Mesothelial cell of epicardium (in vitro differentiated cells): ENCODE measurements at regions not wholly inside any gene's neighbourhood (a gene's known extent, or its start where the extent isn't known, plus 50 kb on each side); places are given as distances from the start of the nearest gene placed in this dataset.

Experiments
- DNase-seq, 2 experiments: peaks; one replicate each; pipeline ENCODE4 v3.0.0; 2021; ENCODE audit warnings: low spot score in 2 of 2; ENCODE audit not compliant: unreplicated experiment in 2 of 2
- H3K27ac Mint-ChIP-seq: 2 replicates; pipeline ENCODE4 v1.8.0; 2021; ENCODE audit warnings: mixed read lengths
- H3K27me3 Mint-ChIP-seq: 2 replicates; pipeline ENCODE4 v1.8.0; 2021; ENCODE audit warnings: low read depth, mixed read lengths
- H3K36me3 Mint-ChIP-seq: 2 replicates; pipeline ENCODE4 v1.8.0; 2021; ENCODE audit warnings: mixed read lengths
- H3K4me1 Mint-ChIP-seq: 2 replicates; pipeline ENCODE4 v1.8.0; 2021; ENCODE audit warnings: mixed read lengths
- H3K4me3 Mint-ChIP-seq: 2 replicates; pipeline ENCODE4 v1.8.0; 2021; ENCODE audit warnings: mild to moderate bottlenecking, moderate library complexity, mixed read lengths
- H3K9me3 Mint-ChIP-seq: 2 replicates; pipeline ENCODE4 v1.8.0; 2021; ENCODE audit warnings: mixed read lengths
- CTCF ChIP-seq: fragments of 200-600 bp; sonication (generic); IDR thresholded peaks from one replicate; pipeline ENCODE4 v1.5.0; 2021; ENCODE audit warnings: antibody characterized with exemption; ENCODE audit not compliant: unreplicated experiment

GRCh38 chr4:125062115-125063050, 252.4 kb upstream of the FAT4 start:
- no peak for DNase-seq
- Mint-ChIP-seq H3K4me3 (no peak overlapping the region), H3K9me3 (peaks cover 4% of the 10 kb centered on the region), H3K4me1 (peaks cover 18% of the 10 kb centered on the region), H3K27ac (peak overlapping the region; percentile 72), H3K27me3 (no peaks in the 10 kb centered on the region), H3K36me3 (no peaks in the 10 kb centered on the region)
- TF ChIP-seq CTCF, result no peak

GRCh38 chr4:125060376-125060775, 254.4 kb upstream of the FAT4 start:
- H3K27me3 Mint-ChIP-seq, result no peaks in the 10 kb centered on the region
- DNase-seq, result no peak
- no peaks in the 10 kb centered on the region for H3K9me3 Mint-ChIP-seq
- H3K4me3 Mint-ChIP-seq, result no peak overlapping the region
- H3K36me3 Mint-ChIP-seq, result no peaks in the 10 kb centered on the region
- no peak for TF ChIP-seq CTCF
- no peak overlapping the region for H3K27ac Mint-ChIP-seq
- peaks cover 19% of the 10 kb centered on the region for H3K4me1 Mint-ChIP-seq

DNA sequence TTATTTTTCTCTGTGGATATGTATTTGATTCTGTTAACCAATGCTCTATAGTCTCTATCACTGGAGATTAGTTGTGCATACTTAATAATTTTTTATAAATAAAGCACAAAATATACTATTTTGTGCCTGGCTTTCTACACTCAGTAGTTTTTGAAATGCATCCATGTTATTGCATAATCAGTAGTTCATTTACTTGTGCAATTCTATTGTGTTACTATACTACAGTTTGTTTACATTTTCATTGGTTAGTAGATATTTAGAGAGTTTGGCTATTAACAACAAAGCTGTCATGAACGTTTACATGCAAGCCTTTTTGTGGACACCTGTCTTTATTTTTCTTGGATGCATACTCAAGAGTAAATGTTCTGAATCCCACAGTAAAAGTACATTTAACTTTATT, 265.0 kb upstream of the FAT4 start:
- peaks cover 22% of the 10 kb centered on the region for H3K4me1 Mint-ChIP-seq
- H3K27me3 Mint-ChIP-seq, result no peaks in the 10 kb centered on the region
- H3K9me3 Mint-ChIP-seq, result peaks cover 26% of the 10 kb centered on the region
- no peak for DNase-seq
- TF ChIP-seq CTCF, result no peak
- H3K36me3 Mint-ChIP-seq, result peaks cover 21% of the 10 kb centered on the region
- H3K27ac Mint-ChIP-seq, result no peak overlapping the region
- no peak overlapping the region for H3K4me3 Mint-ChIP-seq

DNA sequence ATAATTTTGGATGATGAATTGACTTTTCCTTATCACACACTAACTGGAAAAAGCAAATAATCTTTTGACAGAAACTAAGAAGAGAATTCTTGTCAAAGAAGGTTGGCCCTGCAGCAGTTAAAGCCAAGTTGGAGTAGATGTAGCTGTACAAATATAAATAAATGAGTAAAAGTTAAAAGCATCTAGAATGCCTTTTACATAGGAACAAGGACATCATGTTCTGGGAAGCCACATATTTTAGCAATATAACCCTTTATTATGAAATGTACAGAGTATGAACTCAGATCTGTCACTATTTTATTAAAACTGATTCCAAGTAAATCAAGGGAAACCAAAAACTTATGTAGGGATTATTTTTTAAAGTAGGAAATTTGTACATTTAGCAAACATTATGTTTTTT, 269.4 kb upstream of the FAT4 start:
- no peaks in the 10 kb centered on the region for H3K27me3 Mint-ChIP-seq
- DNase-seq, result no peak
- TF ChIP-seq CTCF, result no peak
- peaks cover 34% of the 10 kb centered on the region for H3K9me3 Mint-ChIP-seq
- H3K27ac Mint-ChIP-seq, result peak overlapping the region; percentile 89
- H3K4me3 Mint-ChIP-seq, result no peak overlapping the region
- peaks cover 23% of the 10 kb centered on the region for H3K36me3 Mint-ChIP-seq
- H3K4me1 Mint-ChIP-seq, result peaks cover 29% of the 10 kb centered on the region

GRCh38 chr4:125044886-125045285, 269.9 kb upstream of the FAT4 start:
- TF ChIP-seq CTCF, result no peak
- H3K9me3 Mint-ChIP-seq, result peaks cover 34% of the 10 kb centered on the region
- peaks cover 23% of the 10 kb centered on the region for H3K36me3 Mint-ChIP-seq
- no peak for DNase-seq
- H3K27me3 Mint-ChIP-seq, result no peaks in the 10 kb centered on the region
- no peak overlapping the region for H3K4me3 Mint-ChIP-seq
- peaks cover 30% of the 10 kb centered on the region for H3K4me1 Mint-ChIP-seq
- H3K27ac Mint-ChIP-seq, result peak overlapping the region; percentile 89
